ENCODE measurements at regions not wholly inside any gene's neighbourhood (a gene's known extent, or its start where the extent isn't known, plus 50 kb on each side); places are given as distances from the start of the nearest gene placed in this dataset.
A peak's percentile ranks its signal among the peaks of the same experiment; 100 is the strongest.
"Not testable (repeated sequence)": the region's sequence is repeated elsewhere in the genome, so short reads cannot be mapped to it uniquely, and the experiment has no call there.

DNA sequence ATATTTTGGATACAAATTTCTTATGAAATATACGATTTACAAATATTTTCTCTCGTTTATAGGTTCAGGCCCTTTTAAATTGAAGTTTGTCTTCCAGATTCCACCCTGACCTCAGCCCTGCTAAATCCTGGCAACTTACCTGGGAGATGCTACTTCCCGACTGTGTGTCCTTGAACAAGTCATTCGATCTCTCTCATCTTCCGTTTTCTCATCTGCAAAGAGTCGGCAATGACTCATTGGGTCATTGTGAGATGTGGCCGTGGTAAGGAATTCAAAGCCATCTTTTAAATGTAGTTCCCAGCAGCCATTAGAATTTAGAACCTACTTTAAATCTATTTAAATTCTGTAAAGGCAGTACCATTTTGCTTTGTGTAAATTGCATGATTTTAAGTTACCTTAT is 72.5 kb downstream of the LHX2 start:
- DNase-seq: no peak

GRCh38 chr9:124087226-124087625 is 75.7 kb downstream of the LHX2 start:
- no peak for DNase-seq

DNA sequence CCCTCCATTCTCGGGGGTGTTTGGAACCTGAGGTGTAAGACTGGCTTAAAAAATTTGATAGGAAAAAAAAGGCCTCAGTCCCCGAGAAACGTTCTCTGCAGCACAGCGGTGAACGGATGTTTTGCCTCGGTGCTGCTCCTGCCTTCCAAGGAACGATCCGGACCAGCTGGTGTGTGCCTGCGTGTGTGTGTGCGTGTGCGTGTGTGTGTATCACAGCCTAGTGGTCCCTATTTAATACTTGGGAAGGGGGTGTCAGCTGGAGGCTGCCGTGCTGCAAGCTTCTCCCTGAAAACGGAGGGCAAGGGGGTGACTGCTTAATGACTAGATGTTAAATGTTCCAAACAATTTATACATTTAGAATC is 76.9 kb downstream of the LHX2 start:
- no peak for DNase-seq

- DNase-seq: not testable (repeated sequence)
Measured at GRCh38 chr9:124089631-124090488, 78.3 kb downstream of the LHX2 start.

- DNase-seq: peak in 1 of 2 experiments; percentile 24
Measured at GRCh38 chr9:124098141-124098905, 86.8 kb downstream of the LHX2 start.

DNA sequence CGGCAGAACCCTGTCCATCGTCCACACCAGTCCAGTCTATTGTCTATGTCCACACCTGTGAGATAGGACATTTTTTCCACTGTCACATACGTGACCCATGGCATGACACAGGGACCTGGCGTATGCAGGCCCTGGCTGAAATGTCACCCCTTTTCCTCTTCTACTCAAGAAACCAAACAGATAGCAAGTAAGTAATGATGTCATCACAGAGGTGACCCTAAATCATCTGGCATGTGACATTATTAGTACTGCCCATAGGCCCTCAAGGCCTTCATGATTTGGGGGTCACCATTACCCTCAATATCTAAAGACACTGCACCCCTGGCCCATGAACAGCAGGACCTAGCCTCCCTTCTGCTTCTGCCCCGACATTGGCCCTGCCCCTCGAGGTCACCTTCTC is 88.3 kb downstream of the LHX2 start:
- DNase-seq: no peak

- DNase-seq: no peak
Measured at GRCh38 chr9:124101215-124101968, 89.8 kb downstream of the LHX2 start.

DNA sequence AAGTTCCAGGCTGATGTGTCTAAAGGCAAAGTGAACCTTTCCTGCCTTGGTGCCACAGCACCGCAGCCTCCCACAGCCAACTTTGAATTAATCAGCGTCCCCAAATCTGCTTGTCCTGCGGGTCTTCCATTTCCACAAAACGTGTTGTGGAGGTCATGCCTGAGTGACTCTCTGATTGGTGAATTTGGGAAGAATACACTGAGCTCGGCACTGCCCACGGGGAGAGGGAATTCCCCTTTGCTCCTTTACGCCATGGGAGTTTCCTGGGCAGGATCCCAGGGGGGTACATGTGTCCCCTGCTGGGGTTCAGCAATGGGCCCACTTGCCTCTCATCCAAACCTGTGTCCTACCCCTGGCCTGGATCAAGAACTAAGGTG is 90.4 kb downstream of the LHX2 start:
- DNase-seq: no peak

GRCh38 chr9:124102363-124102762 is 90.8 kb downstream of the LHX2 start:
- peak in 1 of 2 experiments; percentile 14 for DNase-seq

DNA sequence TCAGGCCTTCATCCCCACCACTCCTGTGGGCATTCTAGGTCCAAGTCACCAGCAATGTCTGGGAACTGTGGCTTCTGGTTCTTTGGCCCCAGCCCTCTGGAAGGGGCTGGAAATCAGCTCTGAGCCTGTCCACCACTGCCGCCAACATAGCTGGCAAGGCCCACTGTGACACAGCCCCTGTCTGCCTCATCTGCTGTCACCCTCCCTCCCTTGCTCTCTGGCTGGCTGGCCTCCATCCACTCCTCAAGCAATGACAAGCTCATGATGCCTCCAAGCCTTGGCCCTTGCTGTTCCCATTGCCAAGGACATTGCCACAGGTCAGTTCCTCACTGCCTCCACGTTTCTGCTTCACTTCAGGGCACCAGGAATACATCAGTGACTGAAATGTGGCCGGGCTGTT is 93.7 kb downstream of the LHX2 start:
- DNase-seq: no peak

GRCh38 chr9:124108216-124108615 is 96.6 kb downstream of the LHX2 start:
- no peak for DNase-seq

- DNase-seq: peak; percentile 38 to 58
Measured at GRCh38 chr9:124110307-124110915, 98.8 kb downstream of the LHX2 start.

DNA sequence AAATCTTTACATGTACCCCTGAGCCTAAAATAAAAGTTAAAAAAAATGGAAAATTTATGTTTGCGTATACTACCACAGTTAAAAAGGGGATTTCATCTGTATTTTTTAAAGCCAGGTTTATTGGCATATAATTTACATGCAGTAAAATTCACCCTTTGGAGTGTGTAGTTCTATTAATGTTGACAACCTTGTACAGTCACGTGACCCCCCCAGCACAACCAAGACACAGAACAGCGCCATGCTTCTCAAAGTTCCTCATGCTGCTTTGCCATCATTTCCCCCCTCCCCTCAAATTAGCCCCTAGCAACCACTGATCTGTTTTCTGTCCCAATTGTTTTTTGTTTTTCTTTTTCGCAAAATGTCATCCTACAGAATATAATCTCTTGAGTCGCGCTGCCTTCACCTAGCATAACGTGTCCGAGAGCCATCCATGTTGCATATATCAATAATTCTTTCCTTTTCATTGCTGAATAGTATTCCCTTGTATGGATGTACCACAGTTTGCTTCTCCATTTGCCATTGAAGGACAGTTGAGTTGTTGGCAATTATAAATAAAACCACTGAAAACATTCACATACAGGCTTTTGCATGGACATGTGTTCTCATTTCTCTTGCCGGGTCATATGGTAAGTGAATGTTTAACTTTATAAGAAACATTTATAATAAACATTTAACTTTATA is 105.3 kb downstream of the LHX2 start:
- no peak for DNase-seq

- DNase-seq: no peak
Measured at GRCh38 chr9:124118894-124119293, 107.3 kb downstream of the LHX2 start.

GRCh38 chr9:124120272-124120671 is 108.7 kb downstream of the LHX2 start:
- no peak for DNase-seq

DNA sequence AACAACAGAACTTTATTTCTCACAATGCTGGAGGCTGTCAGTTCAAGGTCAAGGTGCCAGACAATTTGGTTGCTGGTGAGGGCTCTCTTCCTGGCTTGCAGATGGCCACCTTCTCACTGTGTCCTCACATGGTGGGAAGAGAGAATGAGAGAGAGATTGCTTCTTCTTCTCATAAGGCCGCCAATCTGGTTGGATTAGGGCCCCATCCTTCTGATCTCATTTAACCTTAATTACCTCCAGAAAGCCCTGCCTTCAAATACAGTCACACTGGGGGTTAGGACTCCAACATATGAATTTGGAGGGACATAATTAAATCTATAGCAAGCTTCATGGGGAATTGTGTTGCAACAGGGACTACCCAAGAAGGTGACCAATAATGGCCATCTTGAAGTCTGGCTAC is 110.2 kb downstream of the LHX2 start:
- DNase-seq: no peak

DNA sequence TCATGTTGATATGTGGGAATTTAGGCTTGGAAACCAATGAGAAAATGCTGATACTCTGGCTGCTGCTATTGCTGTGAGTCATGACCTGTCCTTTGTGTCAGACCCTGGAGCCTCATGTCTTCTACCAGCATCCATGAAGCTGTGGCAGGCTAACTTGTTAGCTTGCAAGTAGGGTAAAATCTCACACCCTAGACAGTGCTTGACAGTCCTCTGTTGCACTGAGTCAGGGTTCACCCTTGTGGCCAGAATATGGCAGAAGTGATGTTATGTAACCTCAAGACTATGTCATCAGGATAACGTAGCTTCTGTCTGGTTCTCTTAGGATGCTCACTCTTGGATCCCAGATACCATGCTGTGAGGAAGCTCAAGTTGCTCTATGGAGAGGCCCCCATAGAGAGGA is 110.8 kb downstream of the LHX2 start:
- peak in 1 of 2 experiments; percentile 5 for DNase-seq

DNA sequence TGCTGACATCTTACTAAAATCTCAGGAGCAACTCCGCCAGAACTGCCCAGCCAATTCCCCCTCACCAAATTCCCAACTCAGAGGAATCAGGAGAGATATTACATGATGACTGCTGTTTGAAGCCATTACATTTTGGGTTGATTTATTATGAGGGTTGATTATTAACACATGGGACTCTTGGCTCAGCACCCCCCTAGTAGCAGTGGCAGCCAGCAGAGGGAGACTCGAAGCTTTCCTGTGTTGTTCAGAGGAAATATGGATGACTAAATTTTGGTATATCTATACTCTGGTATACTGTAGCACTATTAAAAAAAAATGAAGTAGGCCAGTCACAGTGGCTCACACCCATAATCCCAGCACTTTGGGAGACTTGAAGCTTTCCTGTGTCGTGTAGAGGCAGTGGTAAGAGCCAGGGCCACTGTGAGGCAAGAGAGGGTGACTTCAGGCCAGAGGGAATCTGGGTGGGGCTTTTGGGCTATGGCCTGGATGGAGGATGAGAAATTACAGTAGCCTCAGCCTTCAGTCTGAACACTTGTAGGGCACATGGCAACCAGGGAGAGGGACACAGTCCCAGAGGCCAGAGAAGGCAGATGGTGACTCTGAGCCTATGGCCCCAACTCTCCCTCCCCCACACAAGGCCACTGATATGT is 111.4 kb downstream of the LHX2 start:
- peak in 1 of 2 experiments; percentile 8 for DNase-seq

GRCh38 chr9:124123621-124124020 is 112.1 kb downstream of the LHX2 start:
- DNase-seq: peak; percentile 9 to 13

DNA sequence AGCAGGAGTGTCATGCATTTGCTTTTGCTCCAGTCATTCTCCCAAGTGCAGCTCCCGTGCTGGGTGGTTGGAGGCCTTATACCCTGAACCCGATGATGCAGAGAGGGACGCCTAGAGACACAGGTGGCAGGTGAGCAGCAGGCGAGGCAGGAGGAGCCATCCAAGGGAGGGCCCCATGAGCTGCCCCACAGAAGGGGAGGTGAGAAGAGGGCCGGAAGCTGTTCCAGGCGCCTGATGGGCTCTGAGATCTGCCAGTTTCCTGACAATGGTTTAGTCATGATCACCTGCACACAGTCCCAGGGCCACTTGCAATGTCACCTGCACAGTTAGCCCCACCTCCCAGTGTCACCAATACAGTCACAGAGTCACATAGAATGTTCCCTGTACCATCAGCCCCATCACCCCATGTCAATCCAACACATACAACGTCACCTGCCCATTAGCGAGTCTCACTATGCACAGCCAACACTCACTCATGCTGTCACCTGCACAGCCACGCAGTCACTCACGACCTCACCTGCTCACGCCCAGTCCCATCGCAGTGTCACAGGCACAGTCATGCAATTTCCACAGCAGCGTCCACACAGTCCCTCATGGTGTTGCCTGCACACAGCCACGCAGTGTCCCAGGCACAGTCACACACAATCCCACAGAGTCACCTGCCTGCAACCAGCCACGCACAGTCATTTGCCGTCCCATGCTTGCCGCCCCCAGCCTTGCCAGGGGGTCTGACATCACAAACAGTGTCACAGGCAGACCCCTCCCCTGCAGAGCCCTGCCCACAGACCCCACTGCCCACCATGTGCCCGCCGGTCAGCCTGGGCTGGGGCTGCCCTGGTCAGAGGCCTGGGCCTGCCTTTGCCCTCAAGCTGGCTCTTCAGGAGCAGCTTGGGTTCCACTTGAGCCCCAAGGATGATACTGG is 113.4 kb downstream of the LHX2 start:
- no peak for DNase-seq

GRCh38 chr9:124125651-124125977 is 114.0 kb downstream of the LHX2 start:
- no peak for DNase-seq
